GM21390 (cell line): ENCODE measurements at regions not wholly inside any gene's neighbourhood (a gene's known extent, or its start where the extent isn't known, plus 50 kb on each side); places are given as distances from the start of the nearest gene placed in this dataset.

Source experiments
- ATAC-seq: cut with Tn5 transposase; IDR thresholded peaks from one replicate; pipeline ENCODE4 v1.9.1; 2021; ENCODE audit not compliant: unreplicated experiment

DNA sequence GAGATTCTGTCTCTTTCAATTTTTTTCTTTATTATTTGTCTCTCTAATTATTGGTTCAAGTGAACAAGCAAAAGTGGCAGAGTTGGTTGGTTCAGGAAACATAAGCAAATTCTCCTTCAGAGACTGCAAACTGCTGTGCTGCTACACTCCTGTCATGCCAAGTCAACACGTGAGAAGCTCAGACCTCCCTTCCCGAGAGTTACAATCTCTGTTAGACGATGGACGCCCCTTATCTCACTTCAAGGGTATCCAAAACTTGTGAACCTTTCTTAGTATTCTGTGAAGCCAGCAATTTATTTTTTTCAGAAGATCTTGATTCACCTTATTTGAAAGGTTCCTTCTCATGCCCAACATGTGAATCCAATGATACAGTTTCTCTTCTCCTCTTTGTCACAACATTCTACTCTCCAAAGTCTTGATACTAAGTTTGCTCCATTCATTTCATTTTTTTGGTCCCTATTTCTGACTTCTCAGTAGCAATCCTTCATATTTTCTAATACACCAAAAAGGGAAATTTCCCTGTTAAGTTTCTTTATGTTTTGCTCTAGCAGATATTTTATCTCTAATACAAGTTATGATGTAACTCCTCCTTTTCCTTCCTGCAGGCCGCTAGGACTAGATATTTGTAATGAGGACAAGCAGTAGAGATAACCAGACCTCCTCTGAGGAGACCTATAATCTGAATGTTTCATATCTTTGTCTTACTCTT, 448.8 kb upstream of the CITED2 start:
- no peak for ATAC-seq

DNA sequence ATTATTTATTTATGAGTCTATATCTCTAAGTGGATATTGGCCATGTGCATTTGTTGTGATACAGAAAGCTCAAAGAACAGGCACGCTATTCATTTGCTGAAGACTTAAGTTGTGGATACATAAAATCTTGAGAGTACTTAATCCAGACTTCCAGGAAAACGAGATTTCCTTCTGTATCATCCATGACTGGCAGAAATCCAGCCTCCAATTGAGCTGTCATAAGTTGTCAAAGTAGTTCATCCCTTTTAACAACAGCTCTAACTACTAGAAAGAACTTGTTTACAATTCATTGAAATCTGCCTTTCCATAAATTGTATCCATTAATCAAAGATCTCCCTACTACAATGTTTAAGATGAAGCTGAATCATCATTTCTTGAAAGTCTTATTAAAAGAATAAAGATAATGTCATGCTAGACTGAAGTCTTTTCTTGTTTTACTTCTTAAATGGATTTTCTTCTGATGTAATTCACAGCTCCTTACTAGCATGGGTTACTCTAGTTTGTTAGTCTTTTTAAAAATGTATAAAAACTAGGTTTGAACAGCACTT, 447.3 kb upstream of the CITED2 start:
- no peak for ATAC-seq

DNA sequence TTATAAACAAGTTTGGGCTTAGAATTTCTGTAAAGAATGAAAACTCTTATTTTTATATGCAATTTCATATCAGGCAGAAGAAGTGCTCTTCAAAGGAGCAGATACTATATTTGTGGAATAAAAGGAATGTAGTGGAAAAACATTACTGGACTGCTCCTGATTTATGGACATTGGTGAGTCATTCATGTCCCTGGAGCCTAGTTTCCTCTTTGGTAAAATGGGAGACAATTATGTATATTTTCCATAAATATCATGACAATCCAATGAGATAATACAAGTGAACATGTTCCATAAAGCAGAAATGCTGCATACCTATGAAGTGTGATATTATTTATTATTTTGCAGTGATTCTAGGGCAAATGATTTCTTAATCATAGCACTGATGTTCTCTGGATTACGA, 445.8 kb upstream of the CITED2 start:
- ATAC-seq: no peak

DNA sequence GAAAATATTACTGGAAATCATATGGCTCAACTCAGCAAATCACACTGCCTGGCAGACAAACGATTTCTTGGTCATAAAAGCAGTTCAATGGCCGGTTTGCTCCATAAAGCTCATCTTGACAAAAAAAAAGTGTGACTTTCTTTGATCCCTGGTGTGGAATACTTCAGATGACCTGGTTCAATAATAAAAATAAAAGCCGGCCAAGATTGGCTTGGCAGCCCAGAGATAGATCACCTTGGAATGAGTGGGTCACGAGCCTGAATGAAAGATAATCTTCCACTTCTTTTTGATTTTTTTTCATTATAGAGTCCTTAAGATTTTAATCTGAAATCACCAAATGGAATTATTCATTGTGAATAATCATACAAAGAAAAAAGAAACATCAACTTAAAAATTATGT, 445.3 kb upstream of the CITED2 start:
- no peak for ATAC-seq

DNA sequence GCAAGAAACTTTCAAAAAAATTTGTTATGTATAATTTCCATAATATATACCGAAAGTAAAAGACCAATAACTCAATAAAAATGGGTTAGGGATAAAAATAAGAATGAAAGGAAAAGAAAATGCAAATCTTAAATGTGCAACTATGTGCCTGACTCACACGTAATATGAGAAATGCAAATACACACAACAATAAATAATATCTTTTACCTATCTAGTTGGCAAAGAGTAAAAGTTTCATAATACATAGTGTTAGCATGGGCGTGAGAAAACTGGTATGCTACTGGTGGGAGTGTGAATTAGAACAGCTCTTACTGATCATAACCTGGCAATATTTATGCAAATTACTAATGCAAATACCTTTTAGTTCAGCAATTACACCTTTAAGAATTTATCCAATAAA, 438.5 kb upstream of the CITED2 start:
- ATAC-seq: no peak

DNA sequence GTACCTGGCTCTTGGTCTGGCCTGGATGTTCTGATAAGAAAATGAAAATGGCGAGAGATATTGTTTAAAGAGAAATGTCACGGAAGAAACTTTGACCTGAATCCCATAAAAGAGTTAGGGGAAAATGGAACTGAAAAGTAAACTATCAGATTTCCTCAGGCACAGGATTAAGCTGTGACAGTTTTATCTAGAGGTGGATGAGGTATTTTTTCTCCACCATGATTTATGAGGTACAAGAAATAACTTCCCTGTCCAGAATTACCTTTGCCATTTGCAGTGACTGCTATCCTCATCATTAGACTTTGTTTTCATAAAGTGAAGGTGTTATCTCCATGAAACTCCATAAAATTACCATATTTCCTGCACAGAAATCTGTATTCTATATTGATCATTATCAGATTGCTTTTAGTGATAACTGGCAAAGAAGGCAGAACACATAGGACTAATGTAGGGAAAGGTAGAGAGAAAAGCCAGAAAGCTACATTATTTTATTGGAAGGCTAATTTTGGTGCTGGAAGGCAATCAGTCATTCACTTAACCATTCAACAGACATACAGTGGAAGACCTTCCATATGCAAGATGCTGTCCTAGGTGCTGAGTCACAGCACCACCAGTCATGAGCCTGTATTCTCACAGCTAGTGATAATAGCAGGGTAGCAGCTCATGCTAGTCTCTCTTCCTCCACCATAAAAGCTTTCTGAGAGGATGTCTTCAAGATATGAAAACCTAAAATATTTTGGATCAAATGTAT, 427.3 kb upstream of the CITED2 start:
- no peak for ATAC-seq

DNA sequence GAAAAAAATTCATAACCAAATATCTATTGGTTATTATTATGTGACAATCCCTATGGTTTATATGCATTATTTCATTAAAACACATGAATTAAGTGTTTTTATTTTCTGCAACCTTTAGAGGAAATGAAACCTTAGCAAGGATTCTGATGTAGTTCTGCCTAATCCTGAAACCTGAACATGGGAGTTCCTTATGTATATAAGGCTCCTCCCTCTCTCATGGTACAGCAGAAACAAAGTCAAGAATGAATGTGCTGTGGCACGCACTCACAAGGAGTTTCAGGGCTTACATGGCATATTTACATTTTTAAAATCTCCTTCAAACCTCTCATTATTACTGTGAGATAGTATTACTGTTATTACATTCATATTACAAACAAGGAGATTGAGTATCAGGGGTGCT, 426.4 kb upstream of the CITED2 start:
- peak; percentile 91 for ATAC-seq

DNA sequence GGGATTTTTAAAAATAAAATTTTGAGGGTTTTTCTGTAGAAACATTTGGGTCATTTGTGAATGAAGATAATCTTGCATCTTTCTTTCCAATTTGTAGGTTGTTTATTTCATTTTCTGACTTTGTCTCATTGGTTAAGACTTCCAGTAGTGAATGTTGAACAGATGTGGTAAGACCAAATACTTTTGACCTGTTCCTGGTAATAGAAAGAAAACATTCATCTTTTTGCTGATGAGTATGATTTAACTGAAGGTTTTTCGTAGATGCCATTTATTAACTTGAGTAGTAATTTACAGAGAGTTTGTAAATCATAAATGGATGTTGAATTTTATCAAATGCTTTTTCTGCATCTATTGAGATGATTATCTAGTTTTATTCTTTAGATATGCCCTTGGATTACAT, 416.1 kb upstream of the CITED2 start:
- ATAC-seq: no peak

DNA sequence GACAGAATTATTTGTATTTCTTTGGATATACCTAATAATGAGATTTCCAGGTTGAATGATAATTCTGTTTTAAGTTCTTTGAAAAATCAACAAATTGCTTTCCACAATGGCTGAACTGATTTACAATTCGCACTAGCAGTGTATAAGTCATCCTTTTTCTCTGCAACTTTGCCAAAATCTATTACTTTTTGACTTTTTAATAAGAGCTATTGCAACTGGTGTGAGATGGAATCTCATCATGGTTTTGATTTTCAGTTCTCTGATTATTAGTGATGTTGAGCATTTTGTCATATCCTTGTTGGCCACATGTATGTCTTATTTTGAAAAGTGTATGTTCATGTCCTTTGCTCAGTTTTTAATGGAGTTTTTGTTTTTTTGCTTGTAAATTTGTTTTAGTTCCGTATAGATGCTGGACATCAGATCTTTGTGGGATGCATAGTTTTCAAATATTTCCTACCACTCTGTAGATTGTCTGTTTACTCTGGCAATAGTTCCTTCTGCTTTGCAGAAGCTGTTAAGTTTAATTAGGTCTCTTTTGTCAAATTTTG, 409.8 kb upstream of the CITED2 start:
- no peak for ATAC-seq

DNA sequence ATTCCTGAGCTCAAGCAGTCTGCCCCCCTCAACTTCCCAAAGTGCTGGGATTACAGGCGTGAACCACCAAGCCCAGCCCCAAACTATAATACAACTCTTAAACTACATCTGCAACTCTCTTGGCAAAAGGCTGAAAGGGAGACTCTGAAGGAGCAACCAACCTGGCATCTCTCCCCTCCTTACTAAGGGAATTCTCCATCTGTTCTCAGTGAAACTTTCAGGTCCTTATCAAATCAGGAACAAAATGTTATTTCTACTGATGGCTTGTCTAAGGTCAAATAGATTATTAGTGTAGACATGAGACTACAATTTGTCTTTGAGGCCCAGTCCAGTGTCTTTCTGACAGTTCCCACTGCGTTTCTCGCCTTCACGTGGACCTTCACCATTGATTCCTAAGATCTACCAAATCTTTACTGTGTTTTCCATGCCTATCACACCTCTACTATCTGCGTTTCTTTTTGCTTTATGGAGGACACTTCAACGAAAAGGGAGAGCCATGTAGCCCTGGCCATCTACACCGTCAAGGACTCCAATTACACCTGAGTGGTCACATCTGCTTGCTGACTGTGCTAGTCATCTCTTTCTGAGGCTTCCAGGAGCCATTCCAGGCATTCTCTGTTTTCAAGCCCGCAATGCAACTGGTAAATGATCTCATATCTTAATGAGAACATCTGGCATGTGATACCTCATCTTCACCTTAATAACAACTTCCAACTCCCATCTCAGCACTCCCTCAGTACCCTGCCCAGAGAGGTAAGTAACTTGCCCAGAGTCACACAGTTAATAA, 405.7 kb upstream of the CITED2 start:
- ATAC-seq: no peak

DNA sequence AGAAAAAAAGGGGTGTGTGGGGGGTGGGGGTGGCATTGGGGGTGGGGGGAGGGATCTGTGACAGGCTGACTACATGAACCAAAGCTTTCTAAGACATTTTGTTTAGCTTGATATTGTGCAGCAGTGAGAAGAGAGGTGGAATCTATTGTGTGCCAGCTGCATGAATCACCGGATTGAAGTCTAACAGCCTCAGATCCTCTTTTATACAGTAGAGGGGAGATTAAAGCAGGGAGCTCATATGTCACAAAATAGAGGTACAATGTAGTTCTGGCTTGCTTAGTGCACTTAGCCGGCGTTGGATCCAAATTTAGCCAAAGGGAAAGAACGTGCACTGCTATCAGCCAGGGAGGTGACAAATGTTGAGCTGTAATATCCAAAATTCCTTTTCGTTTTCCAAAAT, 404.2 kb upstream of the CITED2 start:
- no peak for ATAC-seq

DNA sequence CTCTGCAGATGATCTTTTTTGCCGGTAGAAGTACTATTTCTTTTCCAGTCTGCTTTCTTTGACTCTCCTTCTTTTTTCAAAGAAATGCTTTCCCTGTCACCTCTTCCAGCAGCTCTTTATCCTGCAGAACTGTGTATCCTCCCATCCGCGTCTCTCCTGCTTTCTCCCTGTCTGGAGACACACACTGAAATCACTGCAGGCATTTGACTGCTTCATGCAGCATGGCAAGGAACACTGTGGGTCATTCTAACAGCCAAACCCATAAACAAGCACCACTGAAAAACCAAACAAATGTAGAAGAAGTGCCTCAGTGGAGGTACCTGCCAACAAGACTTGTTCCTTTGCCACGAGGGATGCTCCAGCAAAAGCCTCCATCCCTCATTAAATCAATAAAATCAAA, 403.7 kb upstream of the CITED2 start:
- ATAC-seq: no peak

DNA sequence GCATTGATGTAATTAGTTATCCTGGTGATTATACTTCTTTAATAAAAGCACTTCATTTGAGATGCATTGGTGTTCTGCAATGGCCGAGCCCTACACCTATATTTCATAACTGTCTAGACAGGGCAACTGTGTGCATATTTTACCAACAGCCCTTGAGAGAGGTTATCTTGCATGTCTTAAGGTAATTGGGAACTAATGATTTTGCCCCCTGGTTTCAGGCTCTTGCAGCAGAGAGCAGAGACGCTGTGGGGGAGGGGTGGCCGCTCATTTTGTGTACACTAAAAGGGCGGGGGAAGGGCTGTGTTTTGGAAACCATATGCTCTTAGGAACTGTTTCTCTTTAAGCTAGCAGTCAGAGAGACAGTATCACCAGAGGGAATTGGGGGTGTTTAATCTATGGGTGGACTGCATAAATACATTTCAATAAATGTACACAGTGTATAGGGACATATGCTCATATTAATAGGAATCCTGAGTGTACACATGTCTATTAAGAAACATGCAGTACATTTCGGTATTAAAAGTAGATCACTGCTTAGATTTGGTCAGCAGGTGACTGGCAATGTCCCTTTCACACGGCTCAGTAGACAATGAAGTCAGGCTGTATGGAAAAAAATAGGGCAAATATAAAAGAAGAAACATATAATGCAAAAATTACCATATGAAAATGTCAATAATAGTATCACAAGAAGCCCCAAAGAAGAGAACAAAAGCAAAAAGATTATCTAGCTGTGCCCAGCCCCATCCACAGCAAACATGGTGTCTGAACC, 402.9 kb upstream of the CITED2 start:
- no peak for ATAC-seq

DNA sequence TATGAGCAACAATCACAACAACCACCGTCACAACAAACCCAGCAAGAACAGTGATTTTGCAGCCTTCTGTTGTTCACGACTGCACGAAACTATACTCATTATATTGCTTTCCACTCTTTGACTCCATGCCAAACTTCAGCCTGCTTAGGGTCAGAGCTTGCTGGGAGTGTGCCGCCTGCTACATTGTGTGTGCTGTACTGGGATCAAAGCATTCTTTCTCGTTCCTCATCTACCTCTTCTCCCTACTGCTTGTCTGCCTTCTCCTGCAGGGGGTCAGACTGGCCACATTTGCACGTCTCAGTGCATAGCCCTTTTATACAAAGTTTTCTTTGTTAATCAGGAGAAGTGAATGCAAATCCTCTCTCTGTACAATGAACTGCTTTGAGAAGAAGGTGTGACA, 401.6 kb upstream of the CITED2 start:
- no peak for ATAC-seq

DNA sequence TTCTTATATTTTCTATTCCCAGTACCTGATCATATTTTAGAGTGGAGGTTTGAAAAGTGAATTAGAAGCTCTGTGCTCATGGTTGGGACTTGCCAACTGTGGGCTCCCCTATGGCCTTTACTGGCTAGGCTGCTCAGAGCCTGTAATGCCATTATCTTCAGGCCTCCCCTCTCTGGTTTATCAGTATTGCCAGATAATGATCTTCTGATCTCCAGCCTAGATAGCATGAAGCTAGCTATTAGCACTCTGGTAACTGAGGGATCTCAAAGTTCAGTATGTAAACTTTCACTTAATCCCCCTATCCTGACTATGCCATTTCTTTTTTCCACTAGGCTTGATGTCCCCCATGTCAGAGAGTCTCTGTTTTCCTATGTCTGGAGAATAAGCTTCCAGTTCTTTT, 393.7 kb upstream of the CITED2 start:
- no peak for ATAC-seq

DNA sequence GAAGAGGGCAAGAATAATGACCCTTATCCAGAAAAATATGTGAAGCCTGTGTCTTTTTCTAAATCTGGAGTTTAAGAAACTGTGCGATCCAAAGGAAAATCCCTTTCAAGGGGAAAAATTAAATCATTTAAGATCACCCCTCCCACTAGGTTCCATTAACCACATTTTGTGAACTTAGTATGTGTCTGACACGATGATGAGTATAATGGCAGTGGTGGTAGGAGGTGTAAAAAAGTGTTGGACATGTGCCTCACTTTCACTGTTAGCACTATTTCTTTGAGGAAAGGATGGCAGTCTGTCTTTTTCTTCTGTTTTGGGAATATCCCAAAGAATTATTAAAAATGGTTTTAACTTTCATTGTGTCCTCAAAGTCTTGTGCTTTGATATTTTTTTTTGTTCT, 392.3 kb upstream of the CITED2 start:
- no peak for ATAC-seq

DNA sequence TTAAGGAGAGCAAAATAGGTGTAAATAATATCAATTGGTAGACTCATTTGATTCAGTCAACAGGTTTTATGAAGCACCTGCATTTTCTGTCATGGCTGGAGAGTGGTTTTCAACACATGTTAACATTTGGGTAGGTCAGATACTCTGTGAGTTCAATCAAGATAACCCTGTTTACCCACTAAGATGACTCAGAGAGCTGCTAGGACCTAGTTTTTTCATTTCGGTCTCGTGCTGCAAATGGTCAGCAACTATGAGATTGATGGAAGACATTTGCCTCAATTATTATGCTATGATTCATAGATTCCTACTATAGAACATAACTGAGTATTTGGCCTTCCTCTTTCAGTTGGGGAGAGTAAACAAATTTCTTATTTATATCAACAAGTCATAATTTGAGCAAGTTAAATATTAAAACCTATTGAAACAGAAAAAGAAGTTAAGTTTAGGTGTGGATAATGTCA, 391.4 kb upstream of the CITED2 start:
- no peak for ATAC-seq

DNA sequence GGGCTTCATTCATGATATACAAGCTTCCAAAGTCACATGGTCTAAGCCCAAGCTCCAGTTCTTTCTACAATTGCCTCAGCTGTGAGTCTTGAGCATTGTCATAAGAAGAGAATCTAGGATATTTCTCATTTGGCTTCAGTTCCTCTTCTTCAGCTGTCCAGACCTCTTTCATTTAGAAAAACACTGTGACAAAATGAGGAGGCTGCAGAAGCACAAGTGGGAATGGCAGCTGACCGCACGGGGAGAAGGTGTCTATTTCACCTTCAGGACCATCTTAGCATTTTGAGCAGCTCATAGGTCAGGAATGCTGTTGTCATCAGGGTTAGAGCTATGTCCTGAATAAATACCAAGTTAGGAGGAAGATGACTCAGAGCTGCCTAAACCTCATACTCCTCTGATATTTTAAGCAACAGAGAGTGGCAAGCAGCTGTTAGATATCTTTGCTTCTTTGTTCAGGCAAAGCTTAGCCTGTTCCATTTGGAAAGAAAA, 390.1 kb upstream of the CITED2 start:
- peak; percentile 85 for ATAC-seq

DNA sequence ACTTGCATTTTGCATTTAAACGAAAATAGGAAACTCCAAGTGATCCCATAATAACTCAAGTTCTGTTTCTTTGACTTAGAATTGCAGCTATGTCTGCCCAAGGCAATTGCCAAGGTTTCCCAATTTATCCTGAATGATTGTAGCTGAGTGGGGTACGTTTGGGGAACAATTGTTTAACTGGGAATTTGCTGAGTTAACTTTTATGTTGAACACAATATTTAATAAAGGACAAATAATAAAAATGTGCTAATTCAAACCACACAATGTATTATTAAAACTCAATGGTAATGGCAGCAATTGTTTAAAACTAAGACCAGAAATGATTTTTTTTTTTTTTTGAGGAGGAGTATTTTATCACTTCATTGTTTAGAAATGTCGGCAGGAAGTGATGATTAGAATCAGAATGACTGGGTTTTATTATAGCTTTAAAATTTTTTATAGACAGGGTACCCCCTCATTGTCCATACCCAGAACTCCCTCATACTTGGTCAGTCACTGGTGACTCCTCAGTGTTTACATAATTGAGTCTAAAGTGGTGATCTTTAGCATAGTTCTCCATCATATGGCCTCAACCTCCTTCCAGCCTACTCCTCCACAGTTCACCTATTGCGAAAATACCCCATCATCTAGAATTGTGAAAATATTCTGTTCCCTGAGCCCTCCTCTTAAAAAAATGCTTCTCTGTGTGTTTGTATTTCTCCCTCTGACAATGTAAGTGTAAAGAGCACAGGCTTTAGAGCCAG, 389.2 kb upstream of the CITED2 start:
- ATAC-seq: no peak

DNA sequence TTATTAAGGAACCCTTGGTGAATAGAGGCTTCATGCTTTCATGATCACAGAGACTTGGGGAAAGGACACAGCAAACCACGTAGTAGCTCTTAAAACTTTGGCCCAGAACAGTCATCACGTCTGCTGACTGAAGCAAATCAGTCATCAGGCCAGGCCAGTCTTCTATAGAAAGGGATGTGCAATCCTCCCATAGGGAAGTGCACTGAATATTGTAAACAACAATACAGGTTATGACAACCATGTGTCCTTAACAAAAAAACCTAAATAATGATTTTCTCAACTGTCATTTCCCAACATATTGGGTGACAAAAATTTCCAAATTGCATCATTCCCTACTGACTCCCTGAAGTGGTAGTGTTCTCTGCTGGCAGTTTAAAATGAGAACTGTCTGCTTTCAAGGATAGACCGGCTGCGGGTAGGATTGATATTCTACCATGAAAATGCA, 388.2 kb upstream of the CITED2 start:
- ATAC-seq: peak; percentile 31
